ENCODE measurements at regions not wholly inside any gene's neighbourhood (a gene's known extent, or its start where the extent isn't known, plus 50 kb on each side); places are given as distances from the start of the nearest gene placed in this dataset.

GRCh38 chr15:95880031-95880570 is 450.4 kb upstream of the NR2F2 start:
- TF ChIP-seq CTCF (IDR thresholded peaks at IDR 0.05; ENCODE audit: low read length) (no peak), EZH2phosphoT487 (IDR thresholded peaks at IDR 0.05; ENCODE audit: low read length) (no peak)

All from MM.1S (cell line).